ENCODE measurements at regions not wholly inside any gene's neighbourhood (a gene's known extent, or its start where the extent isn't known, plus 50 kb on each side); places are given as distances from the start of the nearest gene placed in this dataset.
"Not testable (repeated sequence)": the region's sequence is repeated elsewhere in the genome, so short reads cannot be mapped to it uniquely, and the experiment has no call there.

DNA sequence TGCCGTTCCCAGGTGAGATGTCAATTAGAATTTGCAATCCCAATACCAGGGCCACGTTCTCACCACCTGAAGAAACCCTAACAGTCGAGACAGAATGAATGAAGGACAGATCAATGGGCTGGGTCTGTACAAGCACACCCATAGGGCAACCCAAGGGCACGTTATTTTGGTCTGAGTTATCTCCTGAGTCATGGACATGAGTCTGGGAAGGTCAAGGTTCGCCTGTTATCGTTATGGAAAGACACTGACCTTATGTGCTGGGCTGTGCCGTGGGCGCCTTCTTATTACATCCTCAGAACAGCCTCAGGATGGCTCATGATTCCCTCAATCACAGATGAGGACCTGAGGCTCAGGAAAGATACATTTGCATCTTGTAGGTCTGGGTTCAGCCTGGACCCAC, 175.0 kb upstream of the SULF2 start:
- Histone ChIP-seq H3K4me3 (no peak overlapping the region), H3K27me3 (replicated peaks in 1 of 2; ENCODE audit: control insufficient read depth in 2 of 2, insufficient read depth in 2 of 2, low read length in 1 of 2) (no peaks in the 10 kb centered on the region), H3K79me2 (ENCODE audit: control insufficient read depth, insufficient read depth, low read length) (no peaks in the 10 kb centered on the region), H3K9ac (ENCODE audit: control insufficient read depth, insufficient read depth, low read length) (no peak overlapping the region), H3K4me1 (ENCODE audit: control insufficient read depth, insufficient read depth, low read length) (no peaks in the 10 kb centered on the region), H3K36me3 (ENCODE audit: control insufficient read depth in 2 of 2, insufficient read depth in 2 of 2, low read length in 1 of 2) (no peaks in the 10 kb centered on the region), H3K4me2 (ENCODE audit: control insufficient read depth, insufficient read depth) (no peak overlapping the region), H4K20me1 (ENCODE audit: control insufficient read depth, insufficient read depth) (no peaks in the 10 kb centered on the region), H3K27ac (ENCODE audit: control insufficient read depth, insufficient read depth) (no peak overlapping the region), H3K9me3 (replicated peaks; ENCODE audit: control insufficient read depth, insufficient read depth, low read length) (no peaks in the 10 kb centered on the region), H2AFZ (ENCODE audit: control insufficient read depth, low read depth, low read length) (no peak overlapping the region)
- in situ Hi-C loops (cut with MboI) (no loop called here), intact Hi-C loops (cut with micrococcal nuclease; ENCODE audit: unreplicated experiment) (no loop called here)
- WGBS (ENCODE audit: insufficient coverage, insufficient replicate concordance, low lambda C conversion rate, missing lambda C conversion rate), result 20% methylated on average over 8 of the region's 8 CpGs
- SMC1A ChIA-PET (ENCODE audit: uncharacterized antibody, unreplicated experiment), result no interaction called here
- POLR2A ChIA-PET, result no interaction called here
- no peak for DNase-seq (ENCODE audit: low read depth, low spot score)
- ATAC-seq, result no peak
- BruUV-seq (replicated peaks), result no TSS peak
- TF ChIP-seq, protein P1, sequence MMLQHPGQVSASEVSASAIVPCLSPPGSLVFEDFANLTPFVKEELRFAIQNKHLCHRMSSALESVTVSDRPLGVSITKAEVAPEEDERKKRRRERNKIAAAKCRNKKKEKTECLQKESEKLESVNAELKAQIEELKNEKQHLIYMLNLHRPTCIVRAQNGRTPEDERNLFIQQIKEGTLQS (IDR thresholded peaks at IDR 0.05; ENCODE audit: borderline replicate concordance, extremely low read depth, low read depth, low read length), result no peak
- TF ChIP-seq TCF12 (IDR thresholded peaks at IDR 0.05; ENCODE audit: low read depth, low read length), result no peak
- no peak for TF ChIP-seq ESRRA (IDR thresholded peaks at IDR 0.05; ENCODE audit: low read length)
- RAD21 ChIA-PET (ENCODE audit: unreplicated experiment), result no interaction called here
- no peak for FAIRE-seq
- CTCF ChIA-PET, result no interaction called here

DNA sequence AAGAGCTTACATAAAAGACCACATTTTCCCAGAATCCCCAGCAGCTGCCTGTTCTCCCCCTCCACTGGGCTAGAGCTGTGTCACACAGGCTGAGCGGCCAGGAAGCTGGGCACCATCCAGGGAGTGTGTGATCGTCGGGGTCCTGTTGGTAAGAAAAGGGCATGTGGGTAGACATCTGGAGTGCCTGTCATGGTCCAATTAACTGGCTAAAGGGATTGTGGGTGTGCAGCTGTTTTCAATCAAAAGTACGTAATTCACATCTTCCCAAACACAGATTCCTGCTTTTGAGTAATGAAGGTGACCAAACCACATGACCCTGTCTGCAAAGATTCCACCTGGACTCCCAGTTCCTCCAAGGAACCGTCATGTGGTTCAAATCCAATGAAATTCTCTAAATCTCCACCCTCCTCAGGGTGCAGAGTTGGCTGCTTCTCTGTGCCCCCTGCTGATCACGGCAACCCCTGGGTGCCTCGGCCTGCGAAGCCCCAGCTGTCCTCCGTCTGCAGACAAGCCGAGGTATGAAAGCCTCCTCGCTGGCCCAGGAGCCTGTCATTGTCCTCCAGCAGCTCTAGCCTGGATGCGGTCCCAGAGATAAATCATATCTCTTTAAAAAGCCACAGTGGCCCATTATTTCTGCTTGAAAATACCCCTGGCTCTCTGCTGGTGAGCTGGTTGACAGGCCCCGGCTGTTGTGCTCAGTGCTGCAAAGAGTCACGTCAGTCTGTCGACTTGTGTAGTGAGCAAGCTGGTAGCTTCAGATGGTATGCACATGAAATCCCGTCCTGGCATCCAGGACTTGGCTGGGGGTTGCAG, 172.9 kb upstream of the SULF2 start:
- H2AFZ ChIP-seq (ENCODE audit: control insufficient read depth, low read depth, low read length); H3K4me3 ChIP-seq; H3K79me2 ChIP-seq (ENCODE audit: control insufficient read depth, insufficient read depth, low read length); H3K4me2 ChIP-seq (ENCODE audit: control insufficient read depth, insufficient read depth); POLR2A ChIA-PET; DNase-seq (ENCODE audit: low read depth, low spot score); in situ Hi-C loops (cut with MboI); H4K20me1 ChIP-seq (ENCODE audit: control insufficient read depth, insufficient read depth); RAD21 ChIA-PET (ENCODE audit: unreplicated experiment); BruUV-seq (replicated peaks); H3K9me3 ChIP-seq (replicated peaks; ENCODE audit: control insufficient read depth, insufficient read depth, low read length); H3K27me3 ChIP-seq (replicated peaks in 1 of 2; ENCODE audit: control insufficient read depth in 2 of 2, insufficient read depth in 2 of 2, low read length in 1 of 2); SMC1A ChIA-PET (ENCODE audit: uncharacterized antibody, unreplicated experiment); H3K4me1 ChIP-seq (ENCODE audit: control insufficient read depth, insufficient read depth, low read length); H3K27ac ChIP-seq (ENCODE audit: control insufficient read depth, insufficient read depth); H3K36me3 ChIP-seq (ENCODE audit: control insufficient read depth in 2 of 2, insufficient read depth in 2 of 2, low read length in 1 of 2); intact Hi-C loops (cut with micrococcal nuclease; ENCODE audit: unreplicated experiment); H3K9ac ChIP-seq (ENCODE audit: control insufficient read depth, insufficient read depth, low read length); ATAC-seq; FAIRE-seq: not testable (repeated sequence)
- WGBS (ENCODE audit: insufficient coverage, insufficient replicate concordance, low lambda C conversion rate, missing lambda C conversion rate), result 36% methylated on average over 16 of the region's 16 CpGs
- CTCF ChIA-PET, result interaction anchor here (1.2 kb wide), 1 partner anchor 10 kb away, joined by 4 read pairs; no protein-coding TSS in a partner anchor
